ENCODE measurements at regions not wholly inside any gene's neighbourhood (a gene's known extent, or its start where the extent isn't known, plus 50 kb on each side); places are given as distances from the start of the nearest gene placed in this dataset.

DNA sequence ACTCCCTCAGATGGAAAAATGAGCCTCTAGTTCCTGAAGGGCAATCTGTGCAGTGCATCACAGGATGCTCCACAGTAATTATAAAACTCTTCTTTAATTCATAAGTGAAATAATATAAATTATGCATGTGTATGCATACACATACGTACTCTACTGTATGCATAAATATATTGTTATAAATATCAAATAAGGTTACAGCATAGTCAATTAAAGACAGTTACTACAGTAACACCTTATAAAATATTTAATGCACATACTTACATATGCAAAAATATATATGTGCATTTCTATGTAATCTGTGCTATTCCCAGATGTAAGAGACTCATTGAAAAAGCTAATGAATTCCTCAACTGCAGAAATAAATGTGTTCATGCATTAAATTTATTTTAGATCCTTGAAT is 1515.1 kb downstream of the CDH11 start:
- Mint-ChIP-seq H3K27me3 (ENCODE audit: insufficient read depth) (no peaks in the 10 kb centered on the region), H3K4me3 (no peak overlapping the region), H3K4me1 (ENCODE audit: low read depth) (no peaks in the 10 kb centered on the region), H3K36me3 (ENCODE audit: low read depth) (no peaks in the 10 kb centered on the region), H3K9me3 (peaks cover 7% of the 10 kb centered on the region), H3K27ac (no peak overlapping the region)
- DNase-seq, result no peak
- TF ChIP-seq, protein P1, sequence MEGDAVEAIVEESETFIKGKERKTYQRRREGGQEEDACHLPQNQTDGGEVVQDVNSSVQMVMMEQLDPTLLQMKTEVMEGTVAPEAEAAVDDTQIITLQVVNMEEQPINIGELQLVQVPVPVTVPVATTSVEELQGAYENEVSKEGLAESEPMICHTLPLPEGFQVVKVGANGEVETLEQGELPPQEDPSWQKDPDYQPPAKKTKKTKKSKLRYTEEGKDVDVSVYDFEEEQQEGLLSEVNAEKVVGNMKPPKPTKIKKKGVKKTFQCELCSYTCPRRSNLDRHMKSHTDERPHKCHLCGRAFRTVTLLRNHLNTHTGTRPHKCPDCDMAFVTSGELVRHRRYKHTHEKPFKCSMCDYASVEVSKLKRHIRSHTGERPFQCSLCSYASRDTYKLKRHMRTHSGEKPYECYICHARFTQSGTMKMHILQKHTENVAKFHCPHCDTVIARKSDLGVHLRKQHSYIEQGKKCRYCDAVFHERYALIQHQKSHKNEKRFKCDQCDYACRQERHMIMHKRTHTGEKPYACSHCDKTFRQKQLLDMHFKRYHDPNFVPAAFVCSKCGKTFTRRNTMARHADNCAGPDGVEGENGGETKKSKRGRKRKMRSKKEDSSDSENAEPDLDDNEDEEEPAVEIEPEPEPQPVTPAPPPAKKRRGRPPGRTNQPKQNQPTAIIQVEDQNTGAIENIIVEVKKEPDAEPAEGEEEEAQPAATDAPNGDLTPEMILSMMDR (IDR thresholded peaks at IDR 0.05), result no peak

DNA sequence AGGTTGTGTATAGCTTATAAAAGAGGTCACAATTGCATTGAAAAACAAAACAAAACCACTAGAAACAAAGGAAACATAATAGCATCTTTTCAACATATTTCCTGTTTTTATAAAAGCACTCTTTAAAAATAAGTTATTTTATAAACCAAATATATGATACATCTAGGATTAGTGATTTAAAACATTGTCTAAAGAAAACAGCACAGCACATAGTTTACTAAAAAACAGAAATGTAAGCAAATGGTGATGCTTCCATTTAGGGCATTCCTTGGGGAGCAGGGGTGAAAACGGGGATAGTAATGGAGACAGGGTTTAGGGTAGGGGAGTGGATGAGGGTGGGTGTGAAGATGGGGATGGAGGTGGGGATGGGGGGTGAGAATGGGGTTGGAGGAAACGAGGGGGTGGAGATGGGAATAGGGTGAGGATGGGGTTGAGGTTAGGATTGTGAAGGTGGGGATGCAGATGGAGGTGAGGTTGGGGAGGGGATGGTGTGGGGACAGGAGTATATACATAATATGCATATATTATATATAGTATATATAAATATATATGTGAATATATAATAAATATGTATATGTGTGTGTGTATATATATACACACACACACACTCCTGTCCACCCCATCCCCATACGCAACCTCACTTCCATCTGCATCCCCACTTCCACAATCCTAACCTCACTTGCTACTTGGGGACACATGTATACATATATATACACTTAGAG is 1519.5 kb downstream of the CDH11 start:
- Mint-ChIP-seq H3K9me3 (peaks cover 18% of the 10 kb centered on the region), H3K4me3 (no peak overlapping the region), H3K36me3 (ENCODE audit: low read depth) (no peaks in the 10 kb centered on the region), H3K27me3 (ENCODE audit: insufficient read depth) (no peaks in the 10 kb centered on the region), H3K27ac (no peak overlapping the region), H3K4me1 (ENCODE audit: low read depth) (no peaks in the 10 kb centered on the region)
- no peak for DNase-seq
- TF ChIP-seq, protein P1 (IDR thresholded peaks at IDR 0.05), result no peak

DNA sequence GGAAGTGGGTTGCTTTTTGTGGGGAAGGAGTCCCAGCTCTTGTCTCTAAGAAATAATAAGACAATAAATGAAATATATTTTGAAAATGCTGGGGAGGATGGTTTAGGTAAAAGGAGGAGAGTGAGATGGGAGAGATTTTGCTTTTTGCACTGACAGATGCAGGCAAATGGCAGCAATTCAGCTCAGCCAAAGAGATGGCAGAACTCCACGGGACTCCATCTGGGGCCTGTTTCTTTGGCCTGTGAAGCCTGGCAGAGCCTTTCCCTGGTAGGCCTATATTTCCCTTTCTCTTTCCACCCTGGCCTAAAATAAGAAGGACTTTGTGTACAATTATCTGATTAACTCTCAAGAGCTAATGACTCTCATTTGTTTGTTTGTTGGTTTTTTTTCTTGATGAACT is 1525.1 kb downstream of the CDH11 start:
- Mint-ChIP-seq H3K4me3 (no peak overlapping the region), H3K36me3 (ENCODE audit: low read depth) (no peaks in the 10 kb centered on the region), H3K9me3 (peaks cover 29% of the 10 kb centered on the region), H3K27me3 (ENCODE audit: insufficient read depth) (no peaks in the 10 kb centered on the region), H3K4me1 (ENCODE audit: low read depth) (no peaks in the 10 kb centered on the region), H3K27ac (no peak overlapping the region)
- TF ChIP-seq, protein P1 (IDR thresholded peaks at IDR 0.05), result no peak
- DNase-seq, result no peak

DNA sequence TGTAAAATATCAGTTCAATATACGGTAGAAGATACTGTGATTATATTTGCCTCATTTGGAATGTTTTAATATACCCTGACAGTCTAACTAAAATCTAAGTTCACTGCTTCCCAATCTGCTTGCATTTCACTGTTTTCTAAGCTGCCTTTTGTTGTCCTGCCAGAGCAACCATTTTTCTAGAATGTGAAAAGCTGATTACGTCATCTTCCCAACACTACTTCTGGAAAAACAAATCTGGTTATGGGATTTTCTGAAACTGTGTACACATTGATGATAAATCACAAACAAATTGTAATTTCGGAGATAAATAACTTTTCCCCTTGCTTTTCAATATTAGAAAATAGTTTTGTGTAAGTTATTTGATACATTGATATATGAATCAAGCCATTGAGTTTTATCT is 1529.0 kb downstream of the CDH11 start:
- H3K27ac Mint-ChIP-seq, result no peak overlapping the region
- no peaks in the 10 kb centered on the region for H3K4me1 Mint-ChIP-seq (ENCODE audit: low read depth)
- no peaks in the 10 kb centered on the region for H3K27me3 Mint-ChIP-seq (ENCODE audit: insufficient read depth)
- no peak overlapping the region for H3K4me3 Mint-ChIP-seq
- DNase-seq, result no peak
- H3K9me3 Mint-ChIP-seq, result peaks cover 26% of the 10 kb centered on the region
- TF ChIP-seq, protein P1 (IDR thresholded peaks at IDR 0.05), result no peak
- H3K36me3 Mint-ChIP-seq (ENCODE audit: low read depth), result no peaks in the 10 kb centered on the region

DNA sequence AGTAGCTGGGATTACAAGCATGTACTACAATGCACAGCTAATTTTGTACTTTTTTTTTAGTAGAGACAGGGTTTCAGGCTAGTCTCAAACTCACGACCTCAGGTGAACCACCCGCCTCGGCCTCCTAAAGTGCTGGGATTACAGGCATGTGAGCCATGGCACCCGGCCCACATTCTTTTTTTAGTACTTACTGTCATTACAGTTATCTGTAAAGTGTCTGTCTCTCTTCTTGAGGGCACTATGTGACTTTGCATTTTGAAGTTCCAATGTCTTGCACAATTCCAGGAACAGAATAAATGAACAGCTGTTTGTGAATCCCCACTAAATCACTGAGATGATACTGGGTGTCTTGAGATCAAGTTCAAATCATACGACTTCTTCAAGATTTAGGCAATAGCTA is 1540.3 kb downstream of the CDH11 start:
- Mint-ChIP-seq H3K27me3 (ENCODE audit: insufficient read depth) (no peaks in the 10 kb centered on the region), H3K4me1 (ENCODE audit: low read depth) (no peaks in the 10 kb centered on the region), H3K27ac (no peak overlapping the region), H3K36me3 (ENCODE audit: low read depth) (peaks cover 4% of the 10 kb centered on the region; the same call in 1 of the 2 replicates), H3K9me3 (peaks cover 23% of the 10 kb centered on the region), H3K4me3 (no peak overlapping the region)
- no peak for DNase-seq
- TF ChIP-seq, protein P1 (IDR thresholded peaks at IDR 0.05), result no peak

Measured in HFFc6 (cell line).